ENCODE measurements at regions not wholly inside any gene's neighbourhood (a gene's known extent, or its start where the extent isn't known, plus 50 kb on each side); places are given as distances from the start of the nearest gene placed in this dataset.
"Not testable (repeated sequence)": the region's sequence is repeated elsewhere in the genome, so short reads cannot be mapped to it uniquely, and the experiment has no call there.

DNA sequence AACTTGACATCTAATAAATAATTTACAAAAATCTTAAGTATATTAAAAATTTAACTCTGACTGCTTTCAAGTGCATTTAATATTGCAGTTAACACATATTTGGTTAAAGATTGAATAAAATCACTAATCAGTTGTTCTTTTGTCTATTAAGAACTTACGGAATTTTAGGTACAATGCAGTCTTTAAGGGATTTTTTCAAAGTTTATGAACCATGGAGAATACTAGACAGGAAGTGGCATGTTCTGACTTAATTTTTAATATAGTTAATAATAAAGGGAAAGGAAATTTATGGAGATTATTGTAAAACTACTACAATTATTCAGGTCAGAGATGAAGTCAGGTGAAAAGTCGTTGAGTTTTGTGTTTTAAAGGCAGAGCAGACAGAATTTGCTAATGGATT, 240.9 kb downstream of the CALCRL start:
- no peak for DNase-seq (ENCODE audit: low spot score)
- intact Hi-C loops (cut with DNase I): no loop called here

GRCh38 chr2:187206471-187206870, 241.6 kb downstream of the CALCRL start:
- no peak for DNase-seq (ENCODE audit: low spot score)
- intact Hi-C loops (cut with DNase I): no loop called here

DNA sequence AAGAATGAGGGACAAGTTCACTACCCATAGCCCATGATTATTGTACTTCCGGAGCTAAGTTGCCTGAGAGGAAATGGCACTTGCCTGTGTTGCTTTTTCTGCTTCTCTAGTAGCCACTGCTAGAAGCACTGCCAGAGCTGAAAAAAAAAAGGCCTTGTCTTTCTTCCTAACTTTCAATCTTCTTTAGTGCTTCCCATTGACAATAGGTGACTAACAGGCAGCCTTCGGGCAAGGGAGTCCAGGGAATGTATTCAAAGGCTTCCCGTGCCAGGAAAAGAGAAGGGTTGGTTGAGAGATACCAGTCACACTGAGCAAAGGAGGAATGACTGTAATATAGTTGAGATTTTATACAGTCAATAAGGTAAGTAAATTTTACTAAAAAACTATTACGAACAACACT, 242.0 kb downstream of the CALCRL start:
- intact Hi-C loops (cut with DNase I): no loop called here
- DNase-seq (ENCODE audit: low spot score): no peak

- no peak for DNase-seq (ENCODE audit: low spot score)
- intact Hi-C loops (cut with DNase I): no loop called here
Observed at GRCh38 chr2:187198136-187198535, 249.9 kb downstream of the CALCRL start.

DNA sequence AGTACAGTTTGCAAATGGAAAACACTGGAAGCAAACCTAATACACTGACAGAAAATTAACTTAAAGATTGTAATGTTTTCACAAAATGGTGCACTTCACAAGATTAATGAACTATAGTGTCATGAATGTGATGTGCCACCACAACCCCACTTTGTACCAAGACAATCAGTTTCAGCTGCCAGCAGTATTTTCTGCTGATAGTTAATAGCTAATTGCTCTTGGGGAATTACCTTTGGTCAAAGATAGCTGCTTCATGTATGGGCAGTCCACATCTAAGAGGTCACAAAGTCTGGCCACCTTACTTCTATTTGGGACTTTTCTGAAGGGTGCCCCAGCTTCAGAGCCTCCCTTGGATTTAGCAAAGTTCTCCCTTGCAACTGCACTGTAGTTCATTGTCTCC, 254.0 kb downstream of the CALCRL start:
- no peak for DNase-seq (ENCODE audit: low spot score)
- intact Hi-C loops (cut with DNase I): no loop called here

GRCh38 chr2:187188783-187189631, 259.0 kb downstream of the CALCRL start:
- intact Hi-C loops (cut with DNase I): no loop called here
- DNase-seq (ENCODE audit: low spot score): no peak

GRCh38 chr2:187187519-187187918, 260.5 kb downstream of the CALCRL start:
- intact Hi-C loops (cut with DNase I): no loop called here
- DNase-seq (ENCODE audit: low spot score): no peak

DNA sequence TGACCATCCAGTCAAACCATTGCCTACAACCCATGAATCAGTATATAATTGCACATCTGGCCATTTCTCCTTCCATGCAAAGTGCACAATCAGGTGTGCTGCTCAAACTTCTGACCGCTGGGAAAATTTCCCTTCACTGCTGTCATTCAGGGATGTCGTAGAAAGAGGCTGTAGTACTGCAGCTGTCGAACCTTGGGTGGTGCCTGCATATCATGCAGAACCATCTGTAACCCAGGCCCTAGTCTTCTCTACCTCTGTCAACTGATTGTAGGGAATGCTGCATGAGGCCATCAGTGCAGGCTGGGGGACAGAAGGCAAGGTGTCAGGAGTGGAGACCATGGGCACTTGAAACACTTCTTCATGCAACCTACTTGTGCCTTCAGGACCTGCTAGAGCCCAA, 267.5 kb downstream of the CALCRL start:
- intact Hi-C loops (cut with DNase I): no loop called here
- DNase-seq (ENCODE audit: low spot score): no peak

GRCh38 chr2:187178876-187179275, 269.2 kb downstream of the CALCRL start:
- DNase-seq (ENCODE audit: low spot score); intact Hi-C loops (cut with DNase I): not testable (repeated sequence)

GRCh38 chr2:187177253-187177652, 270.8 kb downstream of the CALCRL start:
- DNase-seq (ENCODE audit: low spot score): no peak
- intact Hi-C loops (cut with DNase I): no loop called here

DNA sequence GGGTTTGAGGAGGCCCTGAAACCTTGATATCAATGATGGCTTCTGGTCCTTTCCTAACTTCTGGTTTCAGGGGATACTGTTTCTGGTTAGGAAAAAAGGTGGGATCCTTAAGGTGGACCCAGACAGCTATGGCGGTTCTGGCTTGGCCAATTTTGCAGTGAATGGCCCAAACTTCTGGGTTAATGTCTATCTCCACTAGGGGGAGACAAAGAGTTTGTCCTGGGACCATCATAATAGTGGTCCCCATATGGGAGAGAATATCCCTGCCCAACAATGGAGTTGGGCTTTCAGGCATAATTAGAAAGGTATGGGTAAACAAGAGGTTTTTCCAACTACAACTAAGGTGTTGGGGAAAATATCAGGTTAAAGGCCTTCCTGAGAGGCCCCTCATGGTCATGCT, 273.5 kb downstream of the CALCRL start:
- DNase-seq (ENCODE audit: low spot score): no peak
- intact Hi-C loops (cut with DNase I): no loop called here

GRCh38 chr2:187171318-187171717, 276.7 kb downstream of the CALCRL start:
- intact Hi-C loops (cut with DNase I): no loop called here
- DNase-seq (ENCODE audit: low spot score): no peak

DNA sequence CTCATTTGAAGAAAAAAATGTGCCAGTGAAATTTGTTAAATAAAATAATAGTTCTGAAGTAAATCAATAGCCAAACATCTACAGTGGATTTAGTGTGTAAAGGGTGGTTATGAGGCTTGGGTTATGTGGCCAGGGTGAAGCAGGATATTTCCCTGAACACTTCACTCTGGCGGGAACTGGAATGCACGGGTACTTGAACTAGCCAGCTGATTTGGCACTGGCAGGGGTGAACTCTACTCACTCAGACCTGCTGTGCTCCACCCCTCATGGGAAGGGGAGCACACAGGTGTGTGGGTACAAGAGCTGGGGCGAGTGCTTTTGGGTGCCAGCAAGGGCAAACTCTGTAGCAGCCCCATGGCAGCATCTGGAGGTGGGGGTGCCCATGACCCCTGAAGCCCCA, 278.2 kb downstream of the CALCRL start:
- intact Hi-C loops (cut with DNase I): no loop called here
- no peak for DNase-seq (ENCODE audit: low spot score)

GRCh38 chr2:187168720-187169713, 279.0 kb downstream of the CALCRL start:
- DNase-seq (ENCODE audit: low spot score): no peak

GRCh38 chr2:187167491-187167890, 280.6 kb downstream of the CALCRL start:
- intact Hi-C loops (cut with DNase I): no loop called here
- DNase-seq (ENCODE audit: low spot score): no peak

More at GRCh38 chr2:187168720-187169713, 279.0 kb downstream of the CALCRL start:
- intact Hi-C loops (cut with DNase I): no loop called here

GRCh38 chr2:187165936-187166610, 282.0 kb downstream of the CALCRL start:
- intact Hi-C loops (cut with DNase I): no loop called here
- no peak for DNase-seq (ENCODE audit: low spot score)

- intact Hi-C loops (cut with DNase I): no loop called here
- DNase-seq (ENCODE audit: low spot score): no peak
Observed at GRCh38 chr2:187158452-187158851, 289.6 kb downstream of the CALCRL start.

GRCh38 chr2:187157046-187157445, 291.0 kb downstream of the CALCRL start:
- no peak for DNase-seq (ENCODE audit: low spot score)
- intact Hi-C loops (cut with DNase I): no loop called here

- no peak for DNase-seq (ENCODE audit: low spot score)
- intact Hi-C loops (cut with DNase I): no loop called here
Observed at GRCh38 chr2:187155476-187155875, 292.6 kb downstream of the CALCRL start.

DNA sequence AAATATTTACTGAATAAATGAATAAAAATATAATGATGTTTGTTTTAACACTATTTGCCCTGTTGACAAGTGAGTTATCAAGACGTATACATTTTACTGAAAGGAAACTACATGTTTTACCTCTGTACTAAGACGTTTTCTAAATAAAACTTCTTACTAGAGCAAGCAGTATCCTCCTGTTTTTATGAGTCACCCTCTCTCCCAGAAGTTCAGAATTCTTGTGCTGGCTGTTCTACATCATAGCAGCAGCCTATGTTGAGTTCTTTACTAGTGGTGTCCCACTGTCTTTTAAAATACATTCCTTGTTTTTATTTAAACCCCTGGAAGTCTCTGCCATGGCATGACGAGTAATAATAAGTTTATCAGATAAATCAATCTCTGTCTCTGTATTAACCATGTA, 297.4 kb downstream of the CALCRL start:
- no peak for DNase-seq (ENCODE audit: low spot score)
- intact Hi-C loops (cut with DNase I): no loop called here
